ENCODE measurements at regions not wholly inside any gene's neighbourhood (a gene's known extent, or its start where the extent isn't known, plus 50 kb on each side); places are given as distances from the start of the nearest gene placed in this dataset.

- TF ChIP-seq CTCF (IDR thresholded peaks at IDR 0.05; ENCODE audit: low read depth, low read length, poor library complexity, severe bottlenecking), result no peak
- TF ChIP-seq EZH2phosphoT487 (IDR thresholded peaks at IDR 0.05; ENCODE audit: borderline replicate concordance, low read length), result no peak
Measured at GRCh38 chr12:76197283-76197682, 112.8 kb upstream of the NAP1L1 start.
